H1 (cell line): ENCODE measurements at regions not wholly inside any gene's neighbourhood (a gene's known extent, or its start where the extent isn't known, plus 50 kb on each side); places are given as distances from the start of the nearest gene placed in this dataset.

Experiments
- CTCF ChIA-PET: fragments of 300-600 bp; sonication (Branson Sonifier 250); formaldehyde crosslinking; loops from one replicate; lab custom pipeline; 2021; ENCODE audit not compliant: partially characterized antibody; lab: Charles Lee
- POLR2A ChIA-PET: fragments of 300-600 bp; sonication (Branson Sonifier 250); formaldehyde crosslinking; loops from one replicate; lab custom pipeline; 2021; ENCODE audit warnings: inconsistent platforms; ENCODE audit not compliant: partially characterized antibody; lab: Charles Lee
- DNase-seq, 2 experiments: peaks; one replicate each; pipeline versions ENCODE4 v3.0.0 to v3.0.0-alpha.2; 2010 to 2022; ENCODE audit warnings: low spot score in 2 of 2, low read depth in 1 of 2, mixed read lengths in 1 of 2
- FAIRE-seq: peaks from 2 replicates; lab custom pipeline; 2011; peaks lifted over from hg19 to GRCh38; lab: Jason Lieb, UNC
- H2AFZ ChIP-seq: 2 replicates; pipeline ENCODE4 v1.8.1; 2012; ENCODE audit warnings: low read length, inconsistent platforms
- H2AK5ac ChIP-seq: 2 replicates; pipeline ENCODE4 v1.6.1; 2013; ENCODE audit warnings: low read depth, low read length
- H2BK120ac ChIP-seq: replicated peaks from 2 replicates; pipeline ENCODE3; 2013; ENCODE audit warnings: low read depth, low read length, inconsistent platforms
- H2BK12ac ChIP-seq: 2 replicates; pipeline ENCODE4 v1.6.1; 2013; ENCODE audit warnings: low read depth, low read length
- H2BK15ac ChIP-seq: 2 replicates; pipeline ENCODE4 v1.6.1; 2013; ENCODE audit warnings: low read length
- H2BK20ac ChIP-seq: 2 replicates; pipeline ENCODE4 v1.6.1; 2013; ENCODE audit warnings: low read length
- H2BK5ac ChIP-seq: 2 replicates; pipeline ENCODE4 v1.6.1; 2013; ENCODE audit warnings: low read depth, low read length
- H3K14ac ChIP-seq: 2 replicates; pipeline ENCODE4 v1.6.1; 2013; ENCODE audit warnings: inconsistent platforms; ENCODE audit not compliant: insufficient read length
- H3K18ac ChIP-seq: 2 replicates; pipeline ENCODE4 v1.6.1; 2013; ENCODE audit warnings: low read length; ENCODE audit errors: extremely low read depth
- H3K23ac ChIP-seq: 2 replicates; pipeline ENCODE4 v1.6.1; 2013; ENCODE audit warnings: inconsistent platforms; ENCODE audit not compliant: insufficient read length
- H3K23me2 ChIP-seq: 2 replicates; pipeline ENCODE4 v1.6.1; 2013; ENCODE audit warnings: low read depth, low read length
- H3K27ac ChIP-seq: 2 replicates; pipeline ENCODE4 v1.6.1; 2011; ENCODE audit warnings: low read depth, low read length, inconsistent platforms
- H3K27me3 ChIP-seq, 4 experiments: replicated peaks in 1 of 4; 1 replicate in 1 of 4; 2 replicates in 3 of 4; pipeline versions ENCODE4 v1.6.1 to v1.8.1; 2011 to 2013; ENCODE audit warnings: low read length in 3 of 4, mild to moderate bottlenecking in 3 of 4, inconsistent platforms in 2 of 4, mixed read lengths in 2 of 4, moderate library complexity in 1 of 4; ENCODE audit not compliant: control insufficient read depth in 3 of 4, insufficient read depth in 3 of 4; ENCODE audit errors: extremely low read depth in 1 of 4
- H3K36me3 ChIP-seq, 4 experiments: 2 replicates each; pipeline versions ENCODE4 v1.6.1 to v1.8.1; 2011 to 2013; ENCODE audit warnings: mild to moderate bottlenecking in 4 of 4, low read length in 3 of 4, moderate library complexity in 2 of 4, control low read depth in 1 of 4, inconsistent platforms in 1 of 4; ENCODE audit not compliant: insufficient read depth in 4 of 4, control insufficient read depth in 2 of 4
- H3K4ac ChIP-seq: replicated peaks from 2 replicates; pipeline ENCODE3; 2013; ENCODE audit warnings: low read length, low read depth, mixed read lengths, inconsistent platforms; ENCODE audit not compliant: insufficient read length
- H3K4me1 ChIP-seq, 4 experiments: replicated peaks in 1 of 4; 1 replicate in 1 of 4; 2 replicates in 3 of 4; pipeline versions ENCODE4 v1.6.1 to v1.8.1; 2011 to 2013; ENCODE audit warnings: low read length in 3 of 4, inconsistent platforms in 2 of 4, mixed read lengths in 1 of 4; ENCODE audit not compliant: insufficient read depth in 4 of 4, control insufficient read depth in 3 of 4
- H3K4me2 ChIP-seq, 2 experiments: 2 replicates each; pipeline versions ENCODE4 v1.6.1 to v1.8.1; 2011 to 2013; ENCODE audit warnings: low read depth in 2 of 2, low read length in 2 of 2, control low read depth in 1 of 2, inconsistent platforms in 1 of 2, mild to moderate bottlenecking in 1 of 2; ENCODE audit not compliant: insufficient read depth in 1 of 2
- H3K4me3 ChIP-seq, 4 experiments: fragments of 200-600, 300-600 bp in 1 of 4; sonication (generic), shearing (Covaris generic), sonication (Bioruptor Twin) in 1 of 4; 2 replicates each; pipeline versions ENCODE4 v1.5.1 to v1.8.1; 2011 to 2016; ENCODE audit warnings: low read length in 4 of 4, low read depth in 3 of 4, control low read depth in 2 of 4, inconsistent platforms in 2 of 4, mild to moderate bottlenecking in 2 of 4, mixed read lengths in 1 of 4, moderate library complexity in 1 of 4; ENCODE audit not compliant: insufficient read depth in 2 of 4; ENCODE audit errors: extremely low read depth in 1 of 4
- H3K56ac ChIP-seq: replicated peaks from 2 replicates; pipeline ENCODE3; 2013; ENCODE audit warnings: low read depth, mild to moderate bottlenecking, mixed read lengths, low read length, inconsistent platforms; ENCODE audit not compliant: insufficient read length
- H3K79me1 ChIP-seq: 2 replicates; pipeline ENCODE4 v1.6.1; 2013; ENCODE audit warnings: low read depth, low read length, control low read depth
- H3K79me2 ChIP-seq, 2 experiments: 2 replicates each; pipeline versions ENCODE4 v1.6.1 to v1.8.1; 2012 to 2013; ENCODE audit warnings: low read length in 2 of 2, mild to moderate bottlenecking in 2 of 2, inconsistent platforms in 1 of 2; ENCODE audit not compliant: insufficient read depth in 2 of 2, control insufficient read depth in 1 of 2
- H3K9ac ChIP-seq, 4 experiments: replicated peaks in 1 of 4; 1 replicate in 1 of 4; 2 replicates in 3 of 4; pipeline versions ENCODE4 v1.6.1 to v1.8.1; 2011 to 2013; ENCODE audit warnings: low read depth in 3 of 4, low read length in 3 of 4, control low read depth in 2 of 4, mild to moderate bottlenecking in 2 of 4, moderate library complexity in 2 of 4, inconsistent platforms in 1 of 4; ENCODE audit errors: extremely low read depth in 1 of 4
- H3K9me3 ChIP-seq, 2 experiments: 2 replicates each; pipeline versions ENCODE4 v1.6.1 to v1.8.1; 2012 to 2013; ENCODE audit warnings: mild to moderate bottlenecking in 2 of 2, moderate library complexity in 2 of 2, control low read depth in 1 of 2, inconsistent platforms in 1 of 2, low read depth in 1 of 2, low read length in 1 of 2, mixed read lengths in 1 of 2; ENCODE audit not compliant: insufficient read depth in 2 of 2
- H4K20me1 ChIP-seq, 2 experiments: replicated peaks in 1 of 2; 2 replicates each; pipeline versions ENCODE3 to v1.8.1; 2011 to 2013; ENCODE audit warnings: inconsistent platforms in 2 of 2, low read length in 2 of 2, mild to moderate bottlenecking in 1 of 2; ENCODE audit not compliant: insufficient read depth in 2 of 2, control insufficient read depth in 1 of 2
- H4K5ac ChIP-seq: 2 replicates; pipeline ENCODE4 v1.6.1; 2013; ENCODE audit warnings: low read length, low read depth, mixed read lengths, inconsistent platforms; ENCODE audit not compliant: insufficient read length
- H4K8ac ChIP-seq: 2 replicates; pipeline ENCODE4 v1.8.0; 2013; ENCODE audit warnings: mild to moderate bottlenecking, moderate library complexity, low read length, inconsistent platforms; ENCODE audit not compliant: insufficient read depth; ENCODE audit errors: extremely low read depth
- H4K91ac ChIP-seq: replicated peaks from 2 replicates; pipeline ENCODE3; 2013; ENCODE audit warnings: low read length, mixed read lengths, inconsistent platforms; ENCODE audit not compliant: insufficient read length
- BACH1 ChIP-seq: IDR thresholded peaks from 2 replicates; pipeline ENCODE4 v1.6.1; 2012; ENCODE audit warnings: low read length, improper control_type of control experiment
- WGBS, 2 experiments: shearing (Covaris generic) in 1 of 2; methylation state at CpG; one replicate each; pipeline versions ENCODE4 v1.1.6 to v1.1.7; 2013 to 2015; ENCODE audit warnings: low lambda C conversion rate in 2 of 2, mixed read lengths in 2 of 2, inconsistent platforms in 1 of 2, low coverage in 1 of 2, missing lambda C conversion rate in 1 of 2; ENCODE audit not compliant: insufficient replicate concordance in 2 of 2, insufficient coverage in 1 of 2, insufficient read length in 1 of 2; ENCODE audit errors: extremely low coverage in 1 of 2, missing lambda C conversion rate in 1 of 2; 5-methylcytosine and 5-hydroxymethylcytosine counted together

DNA sequence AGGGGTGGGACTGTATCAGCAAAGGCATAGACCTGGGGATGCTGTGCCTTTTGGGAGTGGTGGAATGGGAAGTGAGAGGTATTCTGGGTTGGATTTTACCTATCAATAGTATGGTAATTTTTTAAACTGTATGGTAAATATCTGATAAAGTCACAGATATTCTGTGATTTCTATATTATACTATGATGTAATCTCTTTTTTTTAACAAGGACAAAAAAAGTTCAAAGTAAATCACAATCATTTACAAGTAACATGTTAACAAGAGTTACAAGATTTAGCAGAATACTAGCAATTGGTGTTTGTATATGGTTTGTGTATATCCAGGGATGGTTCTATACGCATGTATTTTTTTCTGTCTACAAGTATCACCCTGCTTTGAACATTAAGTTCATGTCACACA is 56.0 kb downstream of the BMAL2 start:
- H3K79me1 ChIP-seq = no peaks in the 10 kb centered on the region; the same call in 1 of the 2 replicates
- H3K9me3 ChIP-seq = no peaks in the 10 kb centered on the region
- H3K27me3 ChIP-seq = no peaks in the 10 kb centered on the region
- H3K27ac ChIP-seq = no peak overlapping the region
- H3K56ac ChIP-seq = no peak overlapping the region
- H3K9ac ChIP-seq = no peak overlapping the region
- no peak overlapping the region for H4K91ac ChIP-seq
- H2BK5ac ChIP-seq = no peak overlapping the region
- H3K4me3 ChIP-seq = no peak overlapping the region
- no peaks in the 10 kb centered on the region for H3K79me2 ChIP-seq
- FAIRE-seq = no peak
- H2BK15ac ChIP-seq = no peak overlapping the region
- H3K4ac ChIP-seq = no peak overlapping the region
- H2BK12ac ChIP-seq = no peak overlapping the region
- H4K20me1 ChIP-seq = no peaks in the 10 kb centered on the region
- no peak overlapping the region for H3K4me2 ChIP-seq
- H2BK120ac ChIP-seq = no peak overlapping the region
- no peak overlapping the region for H3K14ac ChIP-seq
- ChIA-PET CTCF (interaction anchor here (0.7 to 1.7 kb wide), 2 partner anchors 11 to 286 kb away, joined by 3 to 6 read pairs; no protein-coding TSS in a partner anchor), POLR2A (no interaction called here)
- H4K5ac ChIP-seq = no peak overlapping the region
- no peaks in the 10 kb centered on the region for H3K4me1 ChIP-seq
- H3K23ac ChIP-seq = no peak overlapping the region
- H3K23me2 ChIP-seq = no peaks in the 10 kb centered on the region
- H2AK5ac ChIP-seq = no peak overlapping the region
- H2BK20ac ChIP-seq = no peak overlapping the region
- no peak overlapping the region for H3K18ac ChIP-seq
- H2AFZ ChIP-seq = no peak overlapping the region
- no peak overlapping the region for H4K8ac ChIP-seq
- WGBS, 2 experiments = 91% methylated on average over 1 of the region's 1 CpG; no CpG with 5 or more reads in 1 of the 2 experiments
- H3K36me3 ChIP-seq = peaks cover 0 to 9% (median 0%) of the 10 kb centered on the region in 4 experiments; a peak in 4 of 8 replicates
- no peak for DNase-seq
- TF ChIP-seq BACH1 = no peak
